H1 (cell line): ENCODE measurements at regions not wholly inside any gene's neighbourhood (a gene's known extent, or its start where the extent isn't known, plus 50 kb on each side); places are given as distances from the start of the nearest gene placed in this dataset.

Source experiments
- CTCF ChIA-PET: fragments of 300-600 bp; sonication (Branson Sonifier 250); formaldehyde crosslinking; loops from one replicate; lab custom pipeline; 2021; ENCODE audit not compliant: partially characterized antibody; lab: Charles Lee
- POLR2A ChIA-PET: fragments of 300-600 bp; sonication (Branson Sonifier 250); formaldehyde crosslinking; loops from one replicate; lab custom pipeline; 2021; ENCODE audit warnings: inconsistent platforms; ENCODE audit not compliant: partially characterized antibody; lab: Charles Lee
- DNase-seq, 2 experiments: peaks; one replicate each; pipeline versions ENCODE4 v3.0.0 to v3.0.0-alpha.2; 2010 to 2022; ENCODE audit warnings: low spot score in 2 of 2, low read depth in 1 of 2, mixed read lengths in 1 of 2
- FAIRE-seq: peaks from 2 replicates; lab custom pipeline; 2011; peaks lifted over from hg19 to GRCh38; lab: Jason Lieb, UNC
- H2AFZ ChIP-seq: 2 replicates; pipeline ENCODE4 v1.8.1; 2012; ENCODE audit warnings: low read length, inconsistent platforms
- H2AK5ac ChIP-seq: 2 replicates; pipeline ENCODE4 v1.6.1; 2013; ENCODE audit warnings: low read depth, low read length
- H2BK120ac ChIP-seq: replicated peaks from 2 replicates; pipeline ENCODE3; 2013; ENCODE audit warnings: low read depth, low read length, inconsistent platforms
- H2BK12ac ChIP-seq: 2 replicates; pipeline ENCODE4 v1.6.1; 2013; ENCODE audit warnings: low read depth, low read length
- H2BK15ac ChIP-seq: 2 replicates; pipeline ENCODE4 v1.6.1; 2013; ENCODE audit warnings: low read length
- H2BK20ac ChIP-seq: 2 replicates; pipeline ENCODE4 v1.6.1; 2013; ENCODE audit warnings: low read length
- H2BK5ac ChIP-seq: 2 replicates; pipeline ENCODE4 v1.6.1; 2013; ENCODE audit warnings: low read depth, low read length
- H3K14ac ChIP-seq: 2 replicates; pipeline ENCODE4 v1.6.1; 2013; ENCODE audit warnings: inconsistent platforms; ENCODE audit not compliant: insufficient read length
- H3K18ac ChIP-seq: 2 replicates; pipeline ENCODE4 v1.6.1; 2013; ENCODE audit warnings: low read length; ENCODE audit errors: extremely low read depth
- H3K23ac ChIP-seq: 2 replicates; pipeline ENCODE4 v1.6.1; 2013; ENCODE audit warnings: inconsistent platforms; ENCODE audit not compliant: insufficient read length
- H3K23me2 ChIP-seq: 2 replicates; pipeline ENCODE4 v1.6.1; 2013; ENCODE audit warnings: low read depth, low read length
- H3K27ac ChIP-seq: 2 replicates; pipeline ENCODE4 v1.6.1; 2011; ENCODE audit warnings: low read depth, low read length, inconsistent platforms
- H3K27me3 ChIP-seq, 4 experiments: replicated peaks in 1 of 4; 1 replicate in 1 of 4; 2 replicates in 3 of 4; pipeline versions ENCODE4 v1.6.1 to v1.8.1; 2011 to 2013; ENCODE audit warnings: low read length in 3 of 4, mild to moderate bottlenecking in 3 of 4, inconsistent platforms in 2 of 4, mixed read lengths in 2 of 4, moderate library complexity in 1 of 4; ENCODE audit not compliant: control insufficient read depth in 3 of 4, insufficient read depth in 3 of 4; ENCODE audit errors: extremely low read depth in 1 of 4
- H3K36me3 ChIP-seq, 4 experiments: 2 replicates each; pipeline versions ENCODE4 v1.6.1 to v1.8.1; 2011 to 2013; ENCODE audit warnings: mild to moderate bottlenecking in 4 of 4, low read length in 3 of 4, moderate library complexity in 2 of 4, control low read depth in 1 of 4, inconsistent platforms in 1 of 4; ENCODE audit not compliant: insufficient read depth in 4 of 4, control insufficient read depth in 2 of 4
- H3K4ac ChIP-seq: replicated peaks from 2 replicates; pipeline ENCODE3; 2013; ENCODE audit warnings: low read length, low read depth, mixed read lengths, inconsistent platforms; ENCODE audit not compliant: insufficient read length
- H3K4me1 ChIP-seq, 4 experiments: replicated peaks in 1 of 4; 1 replicate in 1 of 4; 2 replicates in 3 of 4; pipeline versions ENCODE4 v1.6.1 to v1.8.1; 2011 to 2013; ENCODE audit warnings: low read length in 3 of 4, inconsistent platforms in 2 of 4, mixed read lengths in 1 of 4; ENCODE audit not compliant: insufficient read depth in 4 of 4, control insufficient read depth in 3 of 4
- H3K4me2 ChIP-seq, 2 experiments: 2 replicates each; pipeline versions ENCODE4 v1.6.1 to v1.8.1; 2011 to 2013; ENCODE audit warnings: low read depth in 2 of 2, low read length in 2 of 2, control low read depth in 1 of 2, inconsistent platforms in 1 of 2, mild to moderate bottlenecking in 1 of 2; ENCODE audit not compliant: insufficient read depth in 1 of 2
- H3K4me3 ChIP-seq, 4 experiments: fragments of 200-600, 300-600 bp in 1 of 4; sonication (generic), shearing (Covaris generic), sonication (Bioruptor Twin) in 1 of 4; 2 replicates each; pipeline versions ENCODE4 v1.5.1 to v1.8.1; 2011 to 2016; ENCODE audit warnings: low read length in 4 of 4, low read depth in 3 of 4, control low read depth in 2 of 4, inconsistent platforms in 2 of 4, mild to moderate bottlenecking in 2 of 4, mixed read lengths in 1 of 4, moderate library complexity in 1 of 4; ENCODE audit not compliant: insufficient read depth in 2 of 4; ENCODE audit errors: extremely low read depth in 1 of 4
- H3K56ac ChIP-seq: replicated peaks from 2 replicates; pipeline ENCODE3; 2013; ENCODE audit warnings: low read depth, mild to moderate bottlenecking, mixed read lengths, low read length, inconsistent platforms; ENCODE audit not compliant: insufficient read length
- H3K79me1 ChIP-seq: 2 replicates; pipeline ENCODE4 v1.6.1; 2013; ENCODE audit warnings: low read depth, low read length, control low read depth
- H3K79me2 ChIP-seq, 2 experiments: 2 replicates each; pipeline versions ENCODE4 v1.6.1 to v1.8.1; 2012 to 2013; ENCODE audit warnings: low read length in 2 of 2, mild to moderate bottlenecking in 2 of 2, inconsistent platforms in 1 of 2; ENCODE audit not compliant: insufficient read depth in 2 of 2, control insufficient read depth in 1 of 2
- H3K9ac ChIP-seq, 4 experiments: replicated peaks in 1 of 4; 1 replicate in 1 of 4; 2 replicates in 3 of 4; pipeline versions ENCODE4 v1.6.1 to v1.8.1; 2011 to 2013; ENCODE audit warnings: low read depth in 3 of 4, low read length in 3 of 4, control low read depth in 2 of 4, mild to moderate bottlenecking in 2 of 4, moderate library complexity in 2 of 4, inconsistent platforms in 1 of 4; ENCODE audit errors: extremely low read depth in 1 of 4
- H3K9me3 ChIP-seq, 2 experiments: 2 replicates each; pipeline versions ENCODE4 v1.6.1 to v1.8.1; 2012 to 2013; ENCODE audit warnings: mild to moderate bottlenecking in 2 of 2, moderate library complexity in 2 of 2, control low read depth in 1 of 2, inconsistent platforms in 1 of 2, low read depth in 1 of 2, low read length in 1 of 2, mixed read lengths in 1 of 2; ENCODE audit not compliant: insufficient read depth in 2 of 2
- H4K20me1 ChIP-seq, 2 experiments: replicated peaks in 1 of 2; 2 replicates each; pipeline versions ENCODE3 to v1.8.1; 2011 to 2013; ENCODE audit warnings: inconsistent platforms in 2 of 2, low read length in 2 of 2, mild to moderate bottlenecking in 1 of 2; ENCODE audit not compliant: insufficient read depth in 2 of 2, control insufficient read depth in 1 of 2
- H4K5ac ChIP-seq: 2 replicates; pipeline ENCODE4 v1.6.1; 2013; ENCODE audit warnings: low read length, low read depth, mixed read lengths, inconsistent platforms; ENCODE audit not compliant: insufficient read length
- H4K8ac ChIP-seq: 2 replicates; pipeline ENCODE4 v1.8.0; 2013; ENCODE audit warnings: mild to moderate bottlenecking, moderate library complexity, low read length, inconsistent platforms; ENCODE audit not compliant: insufficient read depth; ENCODE audit errors: extremely low read depth
- H4K91ac ChIP-seq: replicated peaks from 2 replicates; pipeline ENCODE3; 2013; ENCODE audit warnings: low read length, mixed read lengths, inconsistent platforms; ENCODE audit not compliant: insufficient read length
- RBBP5 ChIP-seq: IDR thresholded peaks from 2 replicates; pipeline ENCODE4 v1.7.1; 2012; ENCODE audit warnings: low read depth, mild to moderate bottlenecking, inconsistent platforms, low read length, moderate library complexity, borderline replicate concordance
- WGBS, 2 experiments: shearing (Covaris generic) in 1 of 2; methylation state at CpG; one replicate each; pipeline versions ENCODE4 v1.1.6 to v1.1.7; 2013 to 2015; ENCODE audit warnings: low lambda C conversion rate in 2 of 2, mixed read lengths in 2 of 2, inconsistent platforms in 1 of 2, low coverage in 1 of 2, missing lambda C conversion rate in 1 of 2; ENCODE audit not compliant: insufficient replicate concordance in 2 of 2, insufficient coverage in 1 of 2, insufficient read length in 1 of 2; ENCODE audit errors: extremely low coverage in 1 of 2, missing lambda C conversion rate in 1 of 2; 5-methylcytosine and 5-hydroxymethylcytosine counted together

GRCh38 chr1:182147951-182148350, 86.4 kb upstream of the ZNF648 start:
- Histone ChIP-seq H3K27me3 (no peaks in the 10 kb centered on the region), H2BK120ac (no peak overlapping the region), H4K5ac (no peak overlapping the region), H2AFZ (no peak overlapping the region), H3K4me1 (peaks cover 0 to 8% (median 7%) of the 10 kb centered on the region in 4 experiments; a peak in 5 of 7 replicates), H3K14ac (no peak overlapping the region), H4K20me1 (no peaks in the 10 kb centered on the region), H3K4me2 (no peak overlapping the region), H2AK5ac (no peak overlapping the region), H3K4me3 (no peak overlapping the region), H3K23me2 (no peaks in the 10 kb centered on the region; the same call in 1 of the 2 replicates), H3K9me3 (no peaks in the 10 kb centered on the region), H4K91ac (no peak overlapping the region), H3K18ac (no peak overlapping the region), H2BK20ac (no peak overlapping the region), H4K8ac (no peak overlapping the region), H3K36me3 (no peaks in the 10 kb centered on the region), H2BK12ac (no peak overlapping the region), H3K79me2 (no peaks in the 10 kb centered on the region), H2BK5ac (no peak overlapping the region), H3K79me1 (no peaks in the 10 kb centered on the region), H3K23ac (no peak overlapping the region), H3K4ac (no peak overlapping the region), H3K56ac (no peak overlapping the region), H3K9ac (no peak overlapping the region), H3K27ac (no peak overlapping the region), H2BK15ac (no peak overlapping the region)
- FAIRE-seq (no peak), DNase-seq (no peak)
- ChIA-PET POLR2A (no interaction called here), CTCF (interaction anchor here (1.1 to 1.6 kb wide), 5 partner anchors 50 to 251 kb away, joined by 3 to 4 read pairs (median 4); no protein-coding TSS in a partner anchor)
- 83% methylated on average over 5 of the region's 5 CpGs; no CpG with 5 or more reads in 1 of the 2 experiments for WGBS, 2 experiments
- no peak for TF ChIP-seq RBBP5
